Right hindlimb (tissue), 1 donor: ENCODE measurements at regions not wholly inside any gene's neighbourhood (a gene's known extent, or its start where the extent isn't known, plus 50 kb on each side); places are given as distances from the start of the nearest gene placed in this dataset.
"Not testable (repeated sequence)": the region's sequence is repeated elsewhere in the genome, so short reads cannot be mapped to it uniquely, and the experiment has no call there.

ENCODE experiments used
- DNase-seq: peaks from one replicate; pipeline ENCODE4 v3.0.0-alpha.2; 2018

- DNase-seq = no peak
These were observed 264.5 kb downstream of the GPD2 start for GRCh38 chr2:156700681-156701080.

DNA sequence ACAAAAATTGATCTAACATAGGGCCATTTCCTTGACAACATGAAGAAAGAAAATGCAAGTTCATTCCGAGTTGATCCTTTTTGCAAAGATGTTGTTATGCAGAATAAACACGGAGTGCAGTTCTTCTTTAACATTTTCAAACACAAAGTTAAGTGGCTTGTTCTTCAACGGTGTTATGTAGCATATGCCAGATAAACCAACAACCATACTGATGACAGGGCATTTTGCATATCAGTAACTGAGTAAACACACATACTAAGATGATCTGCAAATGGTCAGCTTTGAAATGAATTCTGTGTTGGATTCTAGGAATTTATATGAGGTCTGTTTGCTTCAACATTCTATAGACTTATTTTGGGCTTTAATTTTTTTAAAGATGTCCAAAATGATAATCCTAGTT is 266.4 kb downstream of the GPD2 start:
- DNase-seq = no peak

GRCh38 chr2:156703642-156704041 is 267.5 kb downstream of the GPD2 start:
- DNase-seq = no peak

GRCh38 chr2:156704132-156704531 is 268.0 kb downstream of the GPD2 start:
- DNase-seq = no peak

GRCh38 chr2:156704617-156705016 is 268.4 kb downstream of the GPD2 start:
- DNase-seq = no peak

GRCh38 chr2:156706576-156706975 is 270.4 kb downstream of the GPD2 start:
- no peak for DNase-seq

- DNase-seq = no peak
These were observed 271.9 kb downstream of the GPD2 start for GRCh38 chr2:156708051-156708450.

GRCh38 chr2:156709091-156709490 is 272.9 kb downstream of the GPD2 start:
- no peak for DNase-seq

GRCh38 chr2:156719036-156719435 is 282.9 kb downstream of the GPD2 start:
- no peak for DNase-seq

GRCh38 chr2:156727867-156728266 is 291.7 kb downstream of the GPD2 start:
- DNase-seq = no peak

DNA sequence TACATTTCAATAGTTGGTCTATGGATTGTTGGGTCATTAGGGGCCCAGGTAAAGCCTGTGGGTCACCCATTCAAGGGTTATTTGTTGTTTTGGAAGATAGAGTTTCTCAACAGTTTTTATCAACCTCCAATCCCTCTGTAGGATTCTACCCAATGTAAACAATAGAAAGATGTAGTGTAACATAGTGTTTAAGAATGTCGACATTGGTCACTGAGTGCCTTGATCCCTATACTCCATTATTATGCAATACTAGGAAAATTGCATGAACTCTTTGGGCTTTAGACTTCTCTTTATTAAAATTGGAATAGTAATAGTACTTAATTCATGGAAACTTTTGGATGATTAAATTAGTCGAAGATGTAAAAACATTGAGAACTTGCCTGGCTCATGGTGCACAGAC is 292.1 kb downstream of the GPD2 start:
- DNase-seq = no peak

- no peak for DNase-seq
These were observed 295.3 kb downstream of the GPD2 start for GRCh38 chr2:156731506-156731905.

- DNase-seq = no peak
These were observed 300.8 kb downstream of the GPD2 start for GRCh38 chr2:156736950-156737349.

GRCh38 chr2:156739301-156739700 is 303.1 kb downstream of the GPD2 start:
- DNase-seq = no peak

GRCh38 chr2:156745619-156746018 is 309.4 kb downstream of the GPD2 start:
- DNase-seq = no peak

DNA sequence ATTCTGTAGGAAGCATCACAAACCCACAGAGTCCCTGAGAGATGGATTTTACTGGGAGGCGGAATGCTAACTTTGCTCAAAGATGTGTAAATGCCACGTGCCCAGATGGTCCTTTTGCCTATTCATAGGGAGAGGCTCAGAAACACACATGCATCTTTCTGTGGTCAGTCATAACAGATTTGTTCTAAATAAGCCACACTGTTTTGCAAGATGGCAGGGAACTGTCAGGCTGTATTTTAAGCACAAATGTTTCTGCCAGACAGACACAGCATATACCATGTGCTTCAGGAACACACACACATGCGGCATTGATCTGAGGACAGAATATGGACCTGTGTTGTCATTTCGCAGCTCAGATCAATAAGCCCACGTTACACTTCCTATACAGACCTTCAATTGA is 312.0 kb downstream of the GPD2 start:
- no peak for DNase-seq

- DNase-seq = no peak
These were observed 315.9 kb downstream of the GPD2 start for GRCh38 chr2:156752042-156752441.

DNA sequence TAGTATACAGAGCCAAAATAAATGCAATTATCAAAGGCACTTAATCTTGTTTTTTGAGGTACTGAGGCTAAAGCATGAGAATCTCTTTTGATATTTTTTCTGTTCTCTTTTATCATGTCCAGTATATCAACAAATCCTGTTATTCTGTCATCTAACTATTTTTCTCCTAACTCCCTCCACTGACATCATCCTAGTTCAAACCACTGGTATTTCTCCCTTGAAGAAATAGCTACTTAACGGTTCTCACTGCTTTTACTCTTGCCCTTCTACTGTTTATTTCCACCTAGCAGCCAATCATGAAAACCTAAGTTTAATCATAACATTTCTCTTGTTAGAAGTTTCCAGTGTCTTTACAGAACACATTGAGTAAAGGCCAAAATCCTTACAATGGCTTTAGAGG is 317.6 kb downstream of the GPD2 start:
- no peak for DNase-seq

DNA sequence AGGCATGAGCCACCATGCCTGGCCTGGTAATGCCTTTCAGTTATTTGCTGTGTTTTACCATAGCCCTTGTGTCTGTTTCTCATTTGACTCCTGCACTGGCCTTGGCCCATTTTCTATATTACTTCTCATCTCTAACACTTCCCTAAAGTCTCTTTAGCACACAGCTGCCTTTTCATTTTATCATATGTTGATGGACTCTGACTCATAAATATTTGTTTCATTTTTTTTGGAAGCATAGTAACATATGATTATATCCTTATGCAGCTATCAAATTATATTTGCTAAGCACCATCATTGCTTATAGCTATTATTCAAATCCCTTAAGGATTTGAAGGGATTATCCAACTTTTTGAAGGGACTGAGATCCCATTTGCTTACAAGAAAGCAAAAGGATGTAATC is 320.3 kb downstream of the GPD2 start:
- no peak for DNase-seq

DNA sequence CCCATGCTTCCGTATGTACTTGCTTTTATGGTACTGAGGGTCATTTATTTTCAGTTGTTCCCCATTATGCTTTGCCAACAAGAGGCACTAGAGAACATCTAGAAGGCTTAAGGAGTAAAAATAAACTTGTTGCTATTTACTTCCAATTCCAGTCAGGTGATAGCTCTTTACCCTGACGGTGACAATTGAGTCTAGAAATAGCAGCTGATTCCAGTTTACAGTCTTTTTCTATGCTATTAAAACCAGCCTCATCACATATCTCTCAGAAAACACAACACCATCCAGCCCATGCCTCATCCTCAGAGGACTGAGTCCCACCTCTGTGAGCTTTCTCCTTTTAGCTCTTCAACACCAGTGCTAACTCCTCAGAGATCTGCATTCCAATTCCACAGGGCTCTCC is 327.0 kb downstream of the GPD2 start:
- no peak for DNase-seq

- DNase-seq = no peak
These were observed 328.9 kb downstream of the GPD2 start for GRCh38 chr2:156765043-156765442.

DNA sequence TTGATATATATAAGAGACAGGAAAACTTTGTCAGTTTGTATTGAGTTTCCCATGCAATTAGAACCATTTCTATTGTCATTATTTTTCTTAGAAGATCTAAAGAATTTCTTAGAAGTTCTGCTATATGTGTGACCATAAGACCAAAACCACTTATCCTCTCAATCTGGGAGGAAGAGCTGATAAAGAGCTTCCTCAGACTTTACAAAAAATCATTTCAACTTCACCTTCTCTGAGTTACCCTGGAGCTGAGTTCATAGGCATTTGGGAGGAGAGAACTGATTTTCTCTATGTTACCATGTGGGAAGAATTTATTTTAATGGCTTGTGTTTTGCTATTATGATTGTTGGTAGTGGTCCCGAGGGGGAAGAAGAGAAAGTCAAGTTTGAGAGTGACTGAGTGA is 329.3 kb downstream of the GPD2 start:
- DNase-seq = no peak

- DNase-seq = no peak
These were observed 333.6 kb downstream of the GPD2 start for GRCh38 chr2:156769802-156770201.

DNA sequence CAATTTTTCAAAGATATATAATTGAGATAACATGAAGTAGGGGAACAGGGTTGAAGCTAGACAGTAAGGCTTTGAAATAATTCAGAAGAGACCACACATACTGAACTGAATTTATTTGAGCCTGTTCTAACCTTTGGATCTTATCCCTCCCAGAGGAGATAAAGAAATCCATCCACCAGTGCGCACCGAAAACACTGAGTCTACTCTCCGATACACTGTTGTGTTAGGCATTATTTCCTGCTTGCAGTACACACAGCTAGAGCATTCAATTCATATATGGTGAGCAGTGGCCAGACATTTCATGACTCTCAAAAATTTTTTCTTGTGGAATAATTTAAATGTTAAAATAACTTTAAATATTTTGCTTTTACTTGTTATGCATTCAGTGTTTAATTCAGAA is 342.7 kb downstream of the GPD2 start:
- no peak for DNase-seq

DNA sequence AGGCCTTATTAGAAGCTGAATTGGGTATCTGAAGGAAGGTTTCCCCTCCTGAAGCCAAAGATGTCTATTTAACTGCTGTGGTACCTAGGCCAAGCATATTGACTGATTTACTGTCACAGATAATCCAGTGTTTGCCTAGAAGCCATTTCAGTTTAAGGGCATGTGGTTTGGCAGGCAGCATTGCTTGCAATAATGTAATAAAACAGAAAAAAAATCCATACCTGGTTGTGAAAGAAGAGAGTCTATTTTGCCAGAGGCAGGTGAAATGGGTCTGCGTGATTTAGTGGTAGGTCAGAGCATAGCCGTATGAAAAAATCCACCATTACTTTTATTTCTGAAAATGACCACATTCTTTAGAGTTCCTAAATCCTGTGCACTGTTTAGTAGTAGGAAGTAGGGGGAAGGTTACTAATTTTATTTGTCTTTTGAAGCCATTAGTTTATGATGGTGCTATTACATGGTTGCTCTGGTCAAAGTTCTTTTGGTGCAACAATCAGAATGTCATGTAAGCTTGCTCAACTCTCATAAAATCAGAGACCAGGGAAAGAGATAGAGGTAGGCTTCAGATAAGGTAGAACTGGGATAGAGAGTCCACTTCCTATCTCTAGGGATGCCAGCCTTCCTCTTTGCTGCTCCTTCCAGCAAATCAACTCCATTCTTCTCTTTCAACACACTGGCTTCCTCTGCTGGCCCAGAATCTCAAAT is 343.4 kb downstream of the GPD2 start:
- DNase-seq = no peak

GRCh38 chr2:156781677-156782076 is 345.5 kb downstream of the GPD2 start:
- DNase-seq = not testable (repeated sequence)
